Endothelial cell of umbilical vein (primary cell): ENCODE measurements at regions not wholly inside any gene's neighbourhood (a gene's known extent, or its start where the extent isn't known, plus 50 kb on each side); places are given as distances from the start of the nearest gene placed in this dataset.

Experiments used
- POLR2A ChIP-seq: IDR thresholded peaks from 2 replicates; pipeline ENCODE4 v1.6.1; 2012; ENCODE audit warnings: low read depth, mild to moderate bottlenecking, control low read depth, low read length
- POLR2AphosphoS5 ChIP-seq: IDR thresholded peaks from 2 replicates; pipeline ENCODE4 v1.6.1; 2012; ENCODE audit warnings: low read depth, mild to moderate bottlenecking, control low read depth, low read length, moderate library complexity; ENCODE audit not compliant: insufficient read depth
- TF ChIP-seq, protein P1 (sequence below), 2 donors: IDR thresholded peaks; 1 replicate in 1 of 2; 2 replicates in 1 of 2; pipeline ENCODE4 v1.5.1; 2011; ENCODE audit warnings: low read length in 2 of 2, mild to moderate bottlenecking in 2 of 2, moderate library complexity in 2 of 2, control low read depth in 1 of 2, inconsistent platforms in 1 of 2, low read depth in 1 of 2; ENCODE audit not compliant: insufficient read depth in 1 of 2; ENCODE audit errors: extremely low read depth in 1 of 2
- TF ChIP-seq, protein P2 (sequence below): IDR thresholded peaks from 2 replicates; pipeline ENCODE4 v1.6.1; 2011; ENCODE audit not compliant: insufficient read depth, insufficient read length

DNA sequence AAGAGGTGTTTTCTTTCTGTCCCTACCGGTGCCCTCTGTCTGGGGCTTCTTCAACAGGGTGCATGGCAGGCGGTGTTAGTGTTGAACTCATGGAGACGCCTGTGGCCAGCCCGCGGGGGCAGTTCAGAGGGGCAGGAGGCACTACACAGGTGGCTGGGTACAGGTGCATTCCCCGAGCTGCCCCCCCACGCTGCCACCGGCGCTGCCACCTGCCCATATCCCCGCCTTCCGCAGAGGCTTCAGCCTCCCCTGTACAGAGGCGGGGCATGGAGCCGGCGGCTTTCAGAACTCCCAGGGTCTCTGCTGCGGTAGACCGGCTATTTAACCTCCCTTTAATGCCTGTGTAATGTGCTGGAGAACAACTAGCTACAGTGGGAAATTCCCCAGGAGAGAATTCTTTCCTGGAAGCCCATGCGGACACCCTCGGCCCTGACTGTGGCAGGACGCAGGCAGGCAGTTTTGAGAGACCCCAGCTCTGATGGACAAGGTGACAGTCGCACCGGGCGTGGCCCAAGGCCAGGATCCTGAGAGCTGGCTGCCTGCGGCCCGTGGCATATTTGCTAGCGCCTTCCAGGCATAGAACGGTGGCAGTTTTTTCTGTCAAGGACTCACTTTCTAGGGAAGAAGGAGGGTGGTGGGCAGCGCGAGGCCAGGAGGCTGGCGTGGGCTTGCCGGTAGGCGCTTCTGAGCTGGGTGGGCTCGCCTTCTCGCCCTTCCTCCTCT is 53.7 kb upstream of the ZNF32 start:
- TF ChIP-seq, protein P1, sequence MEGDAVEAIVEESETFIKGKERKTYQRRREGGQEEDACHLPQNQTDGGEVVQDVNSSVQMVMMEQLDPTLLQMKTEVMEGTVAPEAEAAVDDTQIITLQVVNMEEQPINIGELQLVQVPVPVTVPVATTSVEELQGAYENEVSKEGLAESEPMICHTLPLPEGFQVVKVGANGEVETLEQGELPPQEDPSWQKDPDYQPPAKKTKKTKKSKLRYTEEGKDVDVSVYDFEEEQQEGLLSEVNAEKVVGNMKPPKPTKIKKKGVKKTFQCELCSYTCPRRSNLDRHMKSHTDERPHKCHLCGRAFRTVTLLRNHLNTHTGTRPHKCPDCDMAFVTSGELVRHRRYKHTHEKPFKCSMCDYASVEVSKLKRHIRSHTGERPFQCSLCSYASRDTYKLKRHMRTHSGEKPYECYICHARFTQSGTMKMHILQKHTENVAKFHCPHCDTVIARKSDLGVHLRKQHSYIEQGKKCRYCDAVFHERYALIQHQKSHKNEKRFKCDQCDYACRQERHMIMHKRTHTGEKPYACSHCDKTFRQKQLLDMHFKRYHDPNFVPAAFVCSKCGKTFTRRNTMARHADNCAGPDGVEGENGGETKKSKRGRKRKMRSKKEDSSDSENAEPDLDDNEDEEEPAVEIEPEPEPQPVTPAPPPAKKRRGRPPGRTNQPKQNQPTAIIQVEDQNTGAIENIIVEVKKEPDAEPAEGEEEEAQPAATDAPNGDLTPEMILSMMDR (IDR thresholded peaks at IDR 0.05; ENCODE audit: extremely low read depth in 1 of 2, insufficient read depth in 1 of 2, low read depth in 1 of 2, low read length in 2 of 2) = no peak
- TF ChIP-seq POLR2A (no peak), POLR2AphosphoS5 (no peak)
- TF ChIP-seq, protein P2, sequence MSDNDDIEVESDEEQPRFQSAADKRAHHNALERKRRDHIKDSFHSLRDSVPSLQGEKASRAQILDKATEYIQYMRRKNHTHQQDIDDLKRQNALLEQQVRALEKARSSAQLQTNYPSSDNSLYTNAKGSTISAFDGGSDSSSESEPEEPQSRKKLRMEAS = no peak
